ENCODE measurements at regions not wholly inside any gene's neighbourhood (a gene's known extent, or its start where the extent isn't known, plus 50 kb on each side); places are given as distances from the start of the nearest gene placed in this dataset.
"Not testable (repeated sequence)": the region's sequence is repeated elsewhere in the genome, so short reads cannot be mapped to it uniquely, and the experiment has no call there.

GRCh38 chr6:60782698-60783464 lies 1503.1 kb downstream of the KHDRBS2 start:
- TF ChIP-seq CTCF (conservative IDR thresholded peaks at IDR 0.05); ZFX (IDR thresholded peaks at IDR 0.05): not testable (repeated sequence)
